ENCODE measurements at regions not wholly inside any gene's neighbourhood (a gene's known extent, or its start where the extent isn't known, plus 50 kb on each side); places are given as distances from the start of the nearest gene placed in this dataset.

DNA sequence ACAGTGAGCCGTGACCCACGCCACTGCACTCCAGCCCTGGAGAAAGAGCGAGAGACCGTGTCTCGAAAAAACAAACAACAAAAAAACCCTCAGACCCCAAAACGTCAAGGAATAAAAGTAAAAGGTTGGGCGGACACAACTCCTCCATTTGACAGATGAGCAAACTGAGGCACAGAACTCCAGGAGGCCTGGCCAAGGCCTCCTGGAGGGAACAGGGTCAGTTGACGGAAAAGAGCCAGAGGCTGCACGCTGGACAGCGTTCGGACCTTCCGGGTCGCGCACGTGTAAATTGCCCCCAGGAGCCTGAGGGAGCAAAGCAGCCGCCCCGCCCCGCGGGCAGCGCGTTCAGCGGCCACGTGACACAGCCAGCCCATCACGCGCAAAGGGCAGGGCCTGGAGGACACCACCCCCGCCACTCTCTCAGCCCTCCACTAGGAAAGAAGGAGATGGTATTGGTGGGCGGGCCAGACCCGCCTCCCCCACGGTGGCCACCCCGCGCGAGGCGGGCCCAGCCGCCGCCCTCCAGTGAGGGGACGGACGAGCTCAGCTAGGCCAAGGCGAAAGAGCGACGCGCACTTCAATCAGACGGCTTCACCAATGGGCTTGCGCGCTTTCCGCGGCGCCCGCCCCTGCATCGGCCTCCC lies 81.5 kb downstream of the PTPDC1 start:
- H2AFZ ChIP-seq (ENCODE audit: low read depth, low read length) = peak overlapping the region; percentile 56
- peak overlapping the region in 2 of 3 experiments; percentile 3 to 83 for H3K4me3 ChIP-seq (replicated peaks in 1 of 3; ENCODE audit: insufficient read depth in 1 of 3, low read depth in 1 of 3, low read length in 3 of 3)
- intact Hi-C loops (cut with micrococcal nuclease) = loop anchor here (1.0 to 10.0 kb wide), 9 partner anchors 8 to 1071 kb away; partner anchors contain the start of gene CARD19
- CTCF ChIA-PET = interaction anchor here (0.7 to 1.9 kb wide), 4 partner anchors 8 to 152 kb away, joined by 3 to 11 read pairs (median 6); no protein-coding TSS in a partner anchor
- dilution Hi-C loops (cut with MboI; ENCODE audit: extremely low pct_ligation_motif_present, low sequenced_read_pairs) = no loop called here
- DNase-seq (ENCODE audit: low read depth, low spot score) = peak; percentile 99
- no TSS peak for BruUV-seq (replicated peaks)
- H4K20me1 ChIP-seq (replicated peaks; ENCODE audit: control insufficient read depth, extremely low read depth, insufficient read depth, low read length) = peaks cover 21% of the 10 kb centered on the region
- peak overlapping the region; percentile 100 for H3K27ac ChIP-seq (ENCODE audit: insufficient read depth, low read depth, low read length)
- peak overlapping the region; percentile 48 for H3K4me2 ChIP-seq (ENCODE audit: insufficient read depth, low read length)
- POLR2A ChIA-PET = interaction anchor here (0.7 to 1.7 kb wide), 5 partner anchors 9 to 48 kb away, joined by 3 to 10 read pairs (median 6); no protein-coding TSS in a partner anchor
- no peaks in the 10 kb centered on the region for H3K9me3 ChIP-seq (replicated peaks; ENCODE audit: control insufficient read depth, insufficient read depth, low read length)
- FAIRE-seq = peak; percentile 88
- H3K36me3 ChIP-seq (ENCODE audit: control insufficient read depth in 2 of 2, extremely low read depth in 1 of 2, insufficient read depth in 2 of 2, low read length in 2 of 2) = no peaks in the 10 kb centered on the region
- no peaks in the 10 kb centered on the region for H3K9me1 ChIP-seq (replicated peaks; ENCODE audit: control insufficient read depth, extremely low read depth, insufficient read depth, low read length)
- H3K4me1 ChIP-seq (ENCODE audit: control insufficient read depth, extremely low read depth, insufficient read depth, low read length) = peaks cover 29% of the 10 kb centered on the region
- peaks cover 39% of the 10 kb centered on the region for H3K79me2 ChIP-seq (ENCODE audit: control insufficient read depth, insufficient read depth, low read length)
- H3K9ac ChIP-seq (replicated peaks; ENCODE audit: extremely low read depth, insufficient read depth, low read length) = peak overlapping the region; percentile 100
- no peaks in the 10 kb centered on the region for H3K27me3 ChIP-seq (ENCODE audit: control insufficient read depth in 2 of 2, insufficient read depth in 2 of 2, low read length in 2 of 2)
- no peak for TF ChIP-seq GATA2 (IDR thresholded peaks at IDR 0.05; ENCODE audit: insufficient read depth, insufficient read length, low read depth, low read length)
- TF ChIP-seq, protein P1, sequence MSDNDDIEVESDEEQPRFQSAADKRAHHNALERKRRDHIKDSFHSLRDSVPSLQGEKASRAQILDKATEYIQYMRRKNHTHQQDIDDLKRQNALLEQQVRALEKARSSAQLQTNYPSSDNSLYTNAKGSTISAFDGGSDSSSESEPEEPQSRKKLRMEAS (IDR thresholded peaks at IDR 0.05; ENCODE audit: insufficient read depth, insufficient read length) = peak; percentile 97
- no peak for TF ChIP-seq FOS (IDR thresholded peaks at IDR 0.05; ENCODE audit: borderline replicate concordance, insufficient read depth, low read length)
- TF ChIP-seq, protein P2, sequence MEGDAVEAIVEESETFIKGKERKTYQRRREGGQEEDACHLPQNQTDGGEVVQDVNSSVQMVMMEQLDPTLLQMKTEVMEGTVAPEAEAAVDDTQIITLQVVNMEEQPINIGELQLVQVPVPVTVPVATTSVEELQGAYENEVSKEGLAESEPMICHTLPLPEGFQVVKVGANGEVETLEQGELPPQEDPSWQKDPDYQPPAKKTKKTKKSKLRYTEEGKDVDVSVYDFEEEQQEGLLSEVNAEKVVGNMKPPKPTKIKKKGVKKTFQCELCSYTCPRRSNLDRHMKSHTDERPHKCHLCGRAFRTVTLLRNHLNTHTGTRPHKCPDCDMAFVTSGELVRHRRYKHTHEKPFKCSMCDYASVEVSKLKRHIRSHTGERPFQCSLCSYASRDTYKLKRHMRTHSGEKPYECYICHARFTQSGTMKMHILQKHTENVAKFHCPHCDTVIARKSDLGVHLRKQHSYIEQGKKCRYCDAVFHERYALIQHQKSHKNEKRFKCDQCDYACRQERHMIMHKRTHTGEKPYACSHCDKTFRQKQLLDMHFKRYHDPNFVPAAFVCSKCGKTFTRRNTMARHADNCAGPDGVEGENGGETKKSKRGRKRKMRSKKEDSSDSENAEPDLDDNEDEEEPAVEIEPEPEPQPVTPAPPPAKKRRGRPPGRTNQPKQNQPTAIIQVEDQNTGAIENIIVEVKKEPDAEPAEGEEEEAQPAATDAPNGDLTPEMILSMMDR (IDR thresholded peaks at IDR 0.05; ENCODE audit: extremely low read depth in 1 of 2, insufficient read depth in 1 of 2, low read depth in 1 of 2, low read length in 2 of 2) = no peak
- peak; percentile 66 for TF ChIP-seq POLR2AphosphoS5 (IDR thresholded peaks at IDR 0.05; ENCODE audit: insufficient read depth, low read depth, low read length)
- no peak for TF ChIP-seq POLR2A (IDR thresholded peaks at IDR 0.05; ENCODE audit: low read depth, low read length)
- TF ChIP-seq JUN (IDR thresholded peaks at IDR 0.05; ENCODE audit: borderline replicate concordance, insufficient read depth, insufficient read length, low read depth) = no peak
- TF ChIP-seq EZH2 (IDR thresholded peaks at IDR 0.05; ENCODE audit: borderline replicate concordance, low read depth, low read length, severe bottlenecking) = no peak
- TF ChIP-seq MYC (IDR thresholded peaks at IDR 0.05; ENCODE audit: low read depth, low read length) = no peak
